A549 (cell line): ENCODE measurements at regions not wholly inside any gene's neighbourhood (a gene's known extent, or its start where the extent isn't known, plus 50 kb on each side); places are given as distances from the start of the nearest gene placed in this dataset.
"Not testable (repeated sequence)": the region's sequence is repeated elsewhere in the genome, so short reads cannot be mapped to it uniquely, and the experiment has no call there.

ENCODE experiments used
- FOSL2 ChIP-seq, 2 experiments: fragments of 450-650 bp in 1 of 2; fragments of >200 bp in 1 of 2; sonication (Bioruptor Twin) in 1 of 2; formaldehyde crosslinking; IDR thresholded peaks; 2 replicates each; pipeline versions ENCODE4 v1.5.0 to v1.6.1; 2016 to 2020; ENCODE audit warnings: mild to moderate bottlenecking in 1 of 2, moderate library complexity in 1 of 2
- HDAC2 ChIP-seq: fragments of 200-600 bp; sonication (generic); IDR thresholded peaks from 2 replicates; pipeline ENCODE4 v1.6.1; 2016
- JUNB ChIP-seq: fragments of >200 bp; sonication (Bioruptor Twin); formaldehyde crosslinking; IDR thresholded peaks from 2 replicates; pipeline ENCODE4 v1.6.1; 2016
- POLR2A ChIP-seq: IDR thresholded peaks from 2 replicates; pipeline ENCODE4 v1.6.1; 2012; ENCODE audit warnings: mild to moderate bottlenecking, low read length
- SMC3 ChIP-seq: fragments of >200 bp; sonication (Bioruptor Twin); formaldehyde crosslinking; IDR thresholded peaks from 3 replicates; pipeline ENCODE4 v1.6.1; 2018; ENCODE audit warnings: inconsistent platforms
- TF ChIP-seq, protein P1 (sequence below): fragments of >200 bp; sonication (Bioruptor Twin); formaldehyde crosslinking; IDR thresholded peaks from 3 replicates; pipeline ENCODE4 v1.5.1; 2016
- TF ChIP-seq, protein P2 (sequence below): IDR thresholded peaks from 2 replicates; pipeline ENCODE4 v1.6.1; 2012
- TF ChIP-seq, protein P3 (sequence below): fragments of 150-350 bp; IDR thresholded peaks from 2 replicates; pipeline ENCODE4 v1.6.1; 2014; ENCODE audit warnings: low read depth, mild to moderate bottlenecking, low read length

DNA sequence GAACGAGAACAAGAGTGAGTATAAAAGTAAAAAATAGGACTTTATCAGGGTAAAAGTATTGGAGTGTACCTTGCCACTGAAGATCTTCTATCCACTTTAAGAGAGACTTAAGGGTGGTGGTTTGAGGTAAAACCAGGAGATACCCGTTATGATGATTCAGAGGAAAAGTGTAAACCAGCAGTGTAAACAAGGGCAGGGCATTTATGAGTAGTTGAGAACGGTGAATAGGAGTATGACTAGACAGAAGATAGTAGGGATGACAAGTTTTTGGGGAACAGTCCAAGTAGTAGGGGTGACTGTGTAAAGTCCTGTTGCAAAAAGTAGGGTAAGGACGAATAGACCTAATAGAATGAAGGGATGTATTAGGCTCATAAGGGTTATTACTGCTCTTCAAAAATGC is 131.5 kb upstream of the VANGL1 start:
- TF ChIP-seq JUNB; SMC3; POLR2A; FOSL2 (IDR thresholded peaks at IDR 0.05); HDAC2: not testable (repeated sequence)
- TF ChIP-seq, protein P1, sequence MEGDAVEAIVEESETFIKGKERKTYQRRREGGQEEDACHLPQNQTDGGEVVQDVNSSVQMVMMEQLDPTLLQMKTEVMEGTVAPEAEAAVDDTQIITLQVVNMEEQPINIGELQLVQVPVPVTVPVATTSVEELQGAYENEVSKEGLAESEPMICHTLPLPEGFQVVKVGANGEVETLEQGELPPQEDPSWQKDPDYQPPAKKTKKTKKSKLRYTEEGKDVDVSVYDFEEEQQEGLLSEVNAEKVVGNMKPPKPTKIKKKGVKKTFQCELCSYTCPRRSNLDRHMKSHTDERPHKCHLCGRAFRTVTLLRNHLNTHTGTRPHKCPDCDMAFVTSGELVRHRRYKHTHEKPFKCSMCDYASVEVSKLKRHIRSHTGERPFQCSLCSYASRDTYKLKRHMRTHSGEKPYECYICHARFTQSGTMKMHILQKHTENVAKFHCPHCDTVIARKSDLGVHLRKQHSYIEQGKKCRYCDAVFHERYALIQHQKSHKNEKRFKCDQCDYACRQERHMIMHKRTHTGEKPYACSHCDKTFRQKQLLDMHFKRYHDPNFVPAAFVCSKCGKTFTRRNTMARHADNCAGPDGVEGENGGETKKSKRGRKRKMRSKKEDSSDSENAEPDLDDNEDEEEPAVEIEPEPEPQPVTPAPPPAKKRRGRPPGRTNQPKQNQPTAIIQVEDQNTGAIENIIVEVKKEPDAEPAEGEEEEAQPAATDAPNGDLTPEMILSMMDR: not testable (repeated sequence)
- TF ChIP-seq, protein P2, sequence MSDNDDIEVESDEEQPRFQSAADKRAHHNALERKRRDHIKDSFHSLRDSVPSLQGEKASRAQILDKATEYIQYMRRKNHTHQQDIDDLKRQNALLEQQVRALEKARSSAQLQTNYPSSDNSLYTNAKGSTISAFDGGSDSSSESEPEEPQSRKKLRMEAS: not testable (repeated sequence)
- TF ChIP-seq, protein P3, sequence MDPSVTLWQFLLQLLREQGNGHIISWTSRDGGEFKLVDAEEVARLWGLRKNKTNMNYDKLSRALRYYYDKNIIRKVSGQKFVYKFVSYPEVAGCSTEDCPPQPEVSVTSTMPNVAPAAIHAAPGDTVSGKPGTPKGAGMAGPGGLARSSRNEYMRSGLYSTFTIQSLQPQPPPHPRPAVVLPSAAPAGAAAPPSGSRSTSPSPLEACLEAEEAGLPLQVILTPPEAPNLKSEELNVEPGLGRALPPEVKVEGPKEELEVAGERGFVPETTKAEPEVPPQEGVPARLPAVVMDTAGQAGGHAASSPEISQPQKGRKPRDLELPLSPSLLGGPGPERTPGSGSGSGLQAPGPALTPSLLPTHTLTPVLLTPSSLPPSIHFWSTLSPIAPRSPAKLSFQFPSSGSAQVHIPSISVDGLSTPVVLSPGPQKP: not testable (repeated sequence)
- TF ChIP-seq FOSL2 (CRISPR knock-in tag; IDR thresholded peaks at IDR 0.05): peak; percentile 59
